ENCODE measurements at regions not wholly inside any gene's neighbourhood (a gene's known extent, or its start where the extent isn't known, plus 50 kb on each side); places are given as distances from the start of the nearest gene placed in this dataset.

- TF ChIP-seq CTCF (conservative IDR thresholded peaks at IDR 0.05) (no peak), ZFX (IDR thresholded peaks at IDR 0.05) (no peak)
These were observed 83.0 kb upstream of the FAM174A start for GRCh38 chr5:100452126-100452525.

All from C4-2B (cell line).